Naive thymus-derived CD4-positive, alpha-beta T cell (primary cell): ENCODE measurements at regions not wholly inside any gene's neighbourhood (a gene's known extent, or its start where the extent isn't known, plus 50 kb on each side); places are given as distances from the start of the nearest gene placed in this dataset.
"Not testable (repeated sequence)": the region's sequence is repeated elsewhere in the genome, so short reads cannot be mapped to it uniquely, and the experiment has no call there.

Experiments used
- ATAC-seq: fragments of 150-1000 bp; cut with Tn5 transposase; 2 replicates; pipeline ENCODE4 v1.10.0; 2021; ENCODE audit warnings: mild to moderate bottlenecking, moderate library complexity
- CTCF ChIA-PET: fragments of 350-600 bp; sonication (Branson Sonifier 250); formaldehyde crosslinking; loops from one replicate; lab custom pipeline; 2021; ENCODE audit warnings: antibody characterized with exemption; lab: Charles Lee
- POLR2A ChIA-PET: fragments of 350-600 bp; sonication (Branson Sonifier 250); formaldehyde crosslinking; loops from one replicate; lab custom pipeline; 2021; ENCODE audit warnings: antibody characterized with exemption, inconsistent platforms; lab: Charles Lee
- DNase-seq, 9 donors: peaks; one replicate each; pipeline versions ENCODE4 v3.0.0 to v3.0.0-alpha.2; 2020 to 2022; ENCODE audit warnings: mixed read lengths in 1 of 9
- H3K27ac ChIP-seq: one replicate; pipeline ENCODE4 v1.7.0; 2013; ENCODE audit warnings: mild to moderate bottlenecking, low read depth, low read length, moderate library complexity
- H3K27me3 ChIP-seq, 2 donors: one replicate each; pipeline ENCODE4 v1.7.0; 2013; ENCODE audit warnings: low read length in 2 of 2, mild to moderate bottlenecking in 2 of 2, moderate library complexity in 2 of 2; ENCODE audit not compliant: control insufficient read depth in 2 of 2, insufficient read depth in 2 of 2
- H3K36me3 ChIP-seq, 3 experiments: 1 replicate in 2 of 3; 2 replicates in 1 of 3; pipeline ENCODE4 v1.7.0; 2013; ENCODE audit warnings: low read length in 3 of 3, mild to moderate bottlenecking in 3 of 3, moderate library complexity in 1 of 3; ENCODE audit not compliant: insufficient read depth in 3 of 3, control insufficient read depth in 2 of 3
- H3K4me1 ChIP-seq, 2 donors: one replicate each; pipeline ENCODE4 v1.7.0; 2013; ENCODE audit warnings: low read length in 2 of 2, mild to moderate bottlenecking in 2 of 2, moderate library complexity in 1 of 2; ENCODE audit not compliant: control insufficient read depth in 2 of 2, insufficient read depth in 2 of 2
- H3K4me3 ChIP-seq: 2 replicates; pipeline ENCODE4 v1.7.0; 2013; ENCODE audit warnings: mild to moderate bottlenecking, low read length
- H3K9me3 ChIP-seq, 3 experiments: 1 replicate in 2 of 3; 2 replicates in 1 of 3; pipeline ENCODE4 v1.7.0; 2013; ENCODE audit warnings: low read length in 3 of 3; ENCODE audit not compliant: control insufficient read depth in 2 of 3
- H3K27ac Mint-ChIP-seq, 9 donors: one replicate each; pipeline ENCODE4 v1.8.0; 2020 to 2022; ENCODE audit warnings: mixed read lengths in 9 of 9, mild to moderate bottlenecking in 8 of 9, moderate library complexity in 5 of 9, inconsistent platforms in 2 of 9
- H3K27me3 Mint-ChIP-seq, 5 donors: one replicate each; pipeline ENCODE4 v1.8.0; 2021 to 2022; ENCODE audit warnings: mixed read lengths in 5 of 5, mild to moderate bottlenecking in 1 of 5
- H3K36me3 Mint-ChIP-seq, 5 donors: one replicate each; pipeline ENCODE4 v1.8.0; 2020 to 2022; ENCODE audit warnings: mixed read lengths in 5 of 5, mild to moderate bottlenecking in 3 of 5, inconsistent platforms in 1 of 5
- H3K4me1 Mint-ChIP-seq, 7 donors: one replicate each; pipeline ENCODE4 v1.8.0; 2020 to 2022; ENCODE audit warnings: mixed read lengths in 7 of 7, mild to moderate bottlenecking in 3 of 7, inconsistent platforms in 1 of 7
- H3K4me3 Mint-ChIP-seq, 10 donors: one replicate each; pipeline ENCODE4 v1.8.0; 2020 to 2022; ENCODE audit warnings: mild to moderate bottlenecking in 10 of 10, mixed read lengths in 10 of 10, moderate library complexity in 6 of 10, inconsistent platforms in 2 of 10
- H3K9me3 Mint-ChIP-seq, 11 donors: one replicate each; pipeline ENCODE4 v1.8.0; 2020 to 2022; ENCODE audit warnings: mixed read lengths in 11 of 11, mild to moderate bottlenecking in 4 of 11, inconsistent platforms in 1 of 11, moderate library complexity in 1 of 11
- intact Hi-C, 2 donors: fragments of 100-400 bp; cut with micrococcal nuclease; formaldehyde crosslinking; loops; one replicate each; pipeline ENCODE4 v1.15.1; 2023

GRCh38 chr10:81722399-81722798 is 152.6 kb upstream of the NRG3 start:
- peaks cover 0 to 16% of the 10 kb centered on the region in 2 donors for H3K4me1 ChIP-seq
- Mint-ChIP-seq H3K9me3 (peaks cover 0 to 14% (median 3%) of the 10 kb centered on the region in 11 donors), H3K36me3 (peaks cover 0 to 5% (median 0%) of the 10 kb centered on the region in 5 donors), H3K27me3 (no peaks in the 10 kb centered on the region), H3K27ac (peak overlapping the region in 5 of 9 donors; percentile 14 to 93 (median 66)), H3K4me1 (peaks cover 13 to 44% (median 35%) of the 10 kb centered on the region in 7 donors), H3K4me3 (no peak overlapping the region)
- intact Hi-C loops: no loop called here
- POLR2A ChIA-PET: no interaction called here
- H3K27ac ChIP-seq: no peak overlapping the region
- ATAC-seq (no peak), DNase-seq (no peak)
- CTCF ChIA-PET: no interaction called here
- H3K36me3 ChIP-seq: no peaks in the 10 kb centered on the region
- no peak overlapping the region for H3K4me3 ChIP-seq
- H3K27me3 ChIP-seq: no peaks in the 10 kb centered on the region
- no peaks in the 10 kb centered on the region for H3K9me3 ChIP-seq

DNA sequence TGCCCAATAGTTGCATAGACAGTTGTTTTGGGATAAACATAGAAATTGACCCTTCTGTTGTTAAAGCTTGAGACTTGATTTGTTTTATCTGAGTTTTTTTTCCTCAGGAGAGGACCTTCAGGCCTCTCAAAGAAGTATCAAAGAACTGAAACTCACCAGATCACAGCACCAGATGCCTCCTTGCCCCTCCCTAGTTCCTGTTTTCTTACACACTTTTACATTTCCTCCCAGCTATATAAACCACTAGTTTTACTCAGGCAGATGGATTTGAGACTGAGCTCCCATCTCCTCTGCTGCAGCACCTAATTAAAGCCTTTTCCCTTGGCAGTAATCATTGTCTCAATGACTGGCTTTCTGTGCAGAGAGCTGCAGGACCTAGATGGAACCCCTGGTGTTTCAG is 150.6 kb upstream of the NRG3 start:
- Histone ChIP-seq H3K27ac (peak overlapping the region; percentile 63), H3K4me1 (peaks cover 0 to 16% of the 10 kb centered on the region in 2 donors), H3K9me3 (no peaks in the 10 kb centered on the region), H3K36me3 (no peaks in the 10 kb centered on the region), H3K4me3 (no peak overlapping the region), H3K27me3 (no peaks in the 10 kb centered on the region)
- peak in 6 of 9 donors; percentile 7 to 36 (median 20) for DNase-seq
- Mint-ChIP-seq H3K9me3 (peaks cover 0 to 14% (median 2%) of the 10 kb centered on the region in 11 donors), H3K27me3 (no peaks in the 10 kb centered on the region), H3K36me3 (peaks cover 0 to 5% (median 0%) of the 10 kb centered on the region in 5 donors), H3K4me3 (peak overlapping the region in 9 of 10 donors; percentile 36 to 74 (median 55)), H3K27ac (peak overlapping the region; percentile 64 to 94 (median 89)), H3K4me1 (peaks cover 13 to 44% (median 35%) of the 10 kb centered on the region in 7 donors)
- ATAC-seq: peak; percentile 45
- ChIA-PET CTCF (no interaction called here), POLR2A (interaction anchor here (0.6 to 1.6 kb wide), 2 partner anchors 23 to 70 kb away, joined by 3 to 6 read pairs; no protein-coding TSS in a partner anchor)
- intact Hi-C loops: no loop called here

- no peaks in the 10 kb centered on the region for H3K27me3 Mint-ChIP-seq
- no peak for DNase-seq
- CTCF ChIA-PET: no interaction called here
Observed at GRCh38 chr10:81725851-81726250, 149.1 kb upstream of the NRG3 start.

GRCh38 chr10:81728692-81729091 is 146.3 kb upstream of the NRG3 start:
- ATAC-seq (no peak), DNase-seq (no peak)
- Mint-ChIP-seq H3K4me3 (no peak overlapping the region), H3K36me3 (peaks cover 0 to 5% (median 0%) of the 10 kb centered on the region in 5 donors), H3K9me3 (peaks cover 0 to 6% (median 0%) of the 10 kb centered on the region in 11 donors), H3K27ac (no peak overlapping the region), H3K4me1 (peaks cover 13 to 47% (median 33%) of the 10 kb centered on the region in 7 donors), H3K27me3 (no peaks in the 10 kb centered on the region)
- H3K27ac ChIP-seq: no peak overlapping the region
- H3K4me1 ChIP-seq: peaks cover 0 to 16% of the 10 kb centered on the region in 2 donors
- POLR2A ChIA-PET: no interaction called here
- no peaks in the 10 kb centered on the region for H3K27me3 ChIP-seq
- no peaks in the 10 kb centered on the region for H3K36me3 ChIP-seq
- H3K4me3 ChIP-seq: no peak overlapping the region
- no peaks in the 10 kb centered on the region for H3K9me3 ChIP-seq
- intact Hi-C loops: no loop called here
- CTCF ChIA-PET: no interaction called here

More at GRCh38 chr10:81725851-81726250, 149.1 kb upstream of the NRG3 start:
- H3K4me3 Mint-ChIP-seq: peak overlapping the region in 1 of 10 donors; percentile 17
- peaks cover 13 to 47% (median 35%) of the 10 kb centered on the region in 7 donors for H3K4me1 Mint-ChIP-seq
- H3K9me3 Mint-ChIP-seq: peaks cover 0 to 6% (median 0%) of the 10 kb centered on the region in 11 donors
- H3K9me3 ChIP-seq: no peaks in the 10 kb centered on the region
- H3K4me1 ChIP-seq: peaks cover 0 to 16% of the 10 kb centered on the region in 2 donors
- no peak overlapping the region for H3K4me3 ChIP-seq
- no peak overlapping the region for H3K27ac ChIP-seq
- peaks cover 0 to 5% (median 0%) of the 10 kb centered on the region in 5 donors for H3K36me3 Mint-ChIP-seq
- ATAC-seq: no peak
- peak overlapping the region in 8 of 9 donors; percentile 51 to 94 (median 90) for H3K27ac Mint-ChIP-seq
- POLR2A ChIA-PET: no interaction called here
- no peaks in the 10 kb centered on the region for H3K36me3 ChIP-seq
- intact Hi-C loops: no loop called here
- H3K27me3 ChIP-seq: no peaks in the 10 kb centered on the region

DNA sequence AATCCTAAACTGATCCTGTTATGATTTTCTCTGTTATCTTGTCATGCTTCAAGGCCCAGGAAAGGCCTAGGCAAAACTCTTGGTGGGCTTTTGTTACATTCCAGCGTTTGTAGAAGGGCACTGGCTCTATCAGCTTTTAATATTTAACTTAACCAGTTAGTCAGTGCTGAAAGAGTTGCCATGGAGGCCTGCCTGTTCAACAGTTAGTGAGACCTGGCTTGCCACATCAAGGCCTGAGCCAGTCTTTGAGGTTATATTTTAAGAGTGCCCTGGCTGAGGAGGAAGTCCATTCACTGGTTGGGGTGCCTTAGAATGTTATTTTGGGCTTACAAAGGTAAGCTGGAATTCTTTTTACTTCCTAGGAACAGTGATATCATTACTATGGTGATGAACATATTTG is 144.1 kb upstream of the NRG3 start:
- no peaks in the 10 kb centered on the region for H3K36me3 ChIP-seq
- no peak overlapping the region for H3K4me3 ChIP-seq
- ATAC-seq (no peak), DNase-seq (no peak)
- no peaks in the 10 kb centered on the region for H3K27me3 ChIP-seq
- intact Hi-C loops: loop anchor here in 1 of 2 donors (10.0 kb wide), 1 partner anchor 1274 kb away; no protein-coding TSS in a partner anchor
- H3K27me3 Mint-ChIP-seq: no peaks in the 10 kb centered on the region
- no peak overlapping the region for H3K27ac ChIP-seq
- CTCF ChIA-PET: no interaction called here
- no peaks in the 10 kb centered on the region for H3K4me1 ChIP-seq
- peaks cover 0 to 7% (median 1%) of the 10 kb centered on the region in 11 donors for H3K9me3 Mint-ChIP-seq
- H3K27ac Mint-ChIP-seq: no peak overlapping the region
- H3K4me1 Mint-ChIP-seq: peaks cover 0 to 25% (median 11%) of the 10 kb centered on the region in 7 donors
- H3K36me3 Mint-ChIP-seq: peaks cover 0 to 5% (median 0%) of the 10 kb centered on the region in 5 donors
- POLR2A ChIA-PET: no interaction called here
- H3K4me3 Mint-ChIP-seq: no peak overlapping the region
- H3K9me3 ChIP-seq: no peaks in the 10 kb centered on the region

DNA sequence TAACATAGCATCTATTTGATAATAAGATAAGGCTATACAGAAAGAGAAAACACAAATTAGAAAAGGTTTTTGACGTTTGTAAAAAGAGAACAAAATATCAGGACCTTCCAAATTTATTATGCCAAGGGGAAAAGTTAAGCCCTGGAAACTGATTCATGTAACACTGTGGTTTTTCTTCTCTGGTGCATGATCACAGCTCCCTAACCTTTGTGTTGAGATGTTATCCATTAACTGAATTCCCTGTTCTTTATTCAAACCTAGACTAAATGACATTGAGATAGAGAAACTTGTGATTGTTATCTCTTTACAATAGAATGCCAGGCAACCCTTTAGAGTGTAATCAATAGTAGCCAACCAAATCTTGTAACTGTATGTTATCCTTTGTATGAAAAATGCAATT is 141.5 kb upstream of the NRG3 start:
- no peak overlapping the region for H3K27ac Mint-ChIP-seq
- H3K27me3 ChIP-seq: no peaks in the 10 kb centered on the region
- CTCF ChIA-PET: no interaction called here

GRCh38 chr10:81735167-81735566 is 139.8 kb upstream of the NRG3 start:
- DNase-seq, H3K9me3 ChIP-seq, H3K36me3 ChIP-seq, H3K27ac ChIP-seq, H3K27me3 Mint-ChIP-seq, CTCF ChIA-PET, H3K4me3 Mint-ChIP-seq, H3K4me3 ChIP-seq, H3K27ac Mint-ChIP-seq, H3K4me1 ChIP-seq, H3K27me3 ChIP-seq, ATAC-seq, POLR2A ChIA-PET, H3K36me3 Mint-ChIP-seq: not testable (repeated sequence)
- peaks cover 0 to 12% (median 0%) of the 10 kb centered on the region in 7 donors for H3K4me1 Mint-ChIP-seq
- intact Hi-C loops: loop anchor here in 1 of 2 donors (10.0 kb wide), 1 partner anchor 1270 kb away; no protein-coding TSS in a partner anchor
- H3K9me3 Mint-ChIP-seq: peaks cover 0 to 22% (median 16%) of the 10 kb centered on the region in 11 donors

More for the DNA sequence above, 141.5 kb upstream of the NRG3 start:
- peaks cover 0 to 5% (median 4%) of the 10 kb centered on the region in 5 donors for H3K36me3 Mint-ChIP-seq
- H3K4me3 Mint-ChIP-seq: no peak overlapping the region
- POLR2A ChIA-PET: no interaction called here
- H3K27me3 Mint-ChIP-seq: no peaks in the 10 kb centered on the region
- no peaks in the 10 kb centered on the region for H3K36me3 ChIP-seq
- intact Hi-C loops: loop anchor here in 1 of 2 donors (10.0 kb wide), 1 partner anchor 1271 kb away; no protein-coding TSS in a partner anchor
- H3K4me3 ChIP-seq: no peak overlapping the region
- no peak for ATAC-seq
- H3K4me1 Mint-ChIP-seq: peaks cover 0 to 12% (median 1%) of the 10 kb centered on the region in 7 donors
- peaks cover 0 to 22% (median 14%) of the 10 kb centered on the region in 11 donors for H3K9me3 Mint-ChIP-seq
- no peaks in the 10 kb centered on the region for H3K4me1 ChIP-seq
- no peaks in the 10 kb centered on the region for H3K9me3 ChIP-seq
- no peak overlapping the region for H3K27ac ChIP-seq
- no peak for DNase-seq
